Astrocyte (in vitro differentiated cells and primary cell): ENCODE measurements at regions not wholly inside any gene's neighbourhood (a gene's known extent, or its start where the extent isn't known, plus 50 kb on each side); places are given as distances from the start of the nearest gene placed in this dataset.

ENCODE experiments used
- DNase-seq: peaks from one replicate; pipeline ENCODE4 v3.0.0-alpha.2; 2010; ENCODE audit warnings: low read depth
- FAIRE-seq: peaks from 2 replicates; lab custom pipeline; 2011; peaks lifted over from hg19 to GRCh38; lab: Jason Lieb, UNC
- H2AFZ ChIP-seq: 2 replicates; pipeline ENCODE4 v1.6.0; 2012; ENCODE audit warnings: low read depth, low read length, inconsistent platforms
- H3K27ac ChIP-seq: 2 replicates; pipeline ENCODE4 v1.5.1; 2011; ENCODE audit warnings: low read depth, low read length, inconsistent platforms
- H3K27me3 ChIP-seq: 2 replicates; pipeline ENCODE4 v1.6.0; 2011; ENCODE audit warnings: low read length, inconsistent platforms; ENCODE audit not compliant: insufficient read depth
- H3K36me3 ChIP-seq: 2 replicates; pipeline ENCODE4 v1.5.1; 2011; ENCODE audit warnings: low read length, inconsistent platforms; ENCODE audit not compliant: insufficient read depth
- H3K4me1 ChIP-seq: 2 replicates; pipeline ENCODE4 v1.5.1; 2011; ENCODE audit warnings: low read length, inconsistent platforms; ENCODE audit not compliant: insufficient read depth
- H3K4me2 ChIP-seq: 2 replicates; pipeline ENCODE4 v1.6.0; 2012; ENCODE audit warnings: low read length, inconsistent platforms
- H3K4me3 ChIP-seq: 2 replicates; pipeline ENCODE4 v1.5.1; 2011; ENCODE audit warnings: low read depth, mild to moderate bottlenecking, low read length, inconsistent platforms; ENCODE audit not compliant: insufficient read depth
- H3K79me2 ChIP-seq: 2 replicates; pipeline ENCODE4 v1.6.0; 2012; ENCODE audit warnings: mild to moderate bottlenecking, low read length, inconsistent platforms; ENCODE audit not compliant: insufficient read depth
- H3K9ac ChIP-seq: 2 replicates; pipeline ENCODE4 v1.6.0; 2012; ENCODE audit warnings: mild to moderate bottlenecking, low read length, inconsistent platforms
- H3K9me3 ChIP-seq: 2 replicates; pipeline ENCODE4 v1.5.1; 2012; ENCODE audit warnings: low read depth, mild to moderate bottlenecking, low read length, inconsistent platforms; ENCODE audit not compliant: insufficient read depth
- H4K20me1 ChIP-seq: 2 replicates; pipeline ENCODE4 v1.6.0; 2012; ENCODE audit warnings: low read length, inconsistent platforms; ENCODE audit not compliant: insufficient read depth
- H3K27ac Mint-ChIP-seq: one replicate; pipeline ENCODE4 v1.8.0; 2021; ENCODE audit warnings: mild to moderate bottlenecking, mixed read lengths; ENCODE audit not compliant: unreplicated experiment
- H3K27me3 Mint-ChIP-seq: one replicate; pipeline ENCODE4 v1.8.0; 2021; ENCODE audit warnings: low read depth, mixed read lengths; ENCODE audit not compliant: unreplicated experiment
- H3K36me3 Mint-ChIP-seq: one replicate; pipeline ENCODE4 v1.8.0; 2021; ENCODE audit warnings: low read depth, mixed read lengths; ENCODE audit not compliant: unreplicated experiment
- H3K4me1 Mint-ChIP-seq: one replicate; pipeline ENCODE4 v1.8.0; 2021; ENCODE audit warnings: low read depth, mixed read lengths; ENCODE audit not compliant: unreplicated experiment
- H3K4me3 Mint-ChIP-seq: one replicate; pipeline ENCODE4 v1.8.0; 2021; ENCODE audit warnings: mild to moderate bottlenecking, moderate library complexity, mixed read lengths; ENCODE audit not compliant: unreplicated experiment
- H3K9me3 Mint-ChIP-seq: one replicate; pipeline ENCODE4 v1.8.0; 2021; ENCODE audit warnings: mild to moderate bottlenecking, mixed read lengths; ENCODE audit not compliant: unreplicated experiment
- EZH2 ChIP-seq: IDR thresholded peaks from 2 replicates; pipeline ENCODE4 v1.6.1; 2012; ENCODE audit warnings: mild to moderate bottlenecking, low read length, inconsistent platforms; ENCODE audit not compliant: insufficient read depth
- TF ChIP-seq, protein P1 (sequence below): IDR thresholded peaks from 2 replicates; pipeline ENCODE4 v1.5.1; 2011; ENCODE audit warnings: low read depth, mild to moderate bottlenecking, inconsistent platforms, low read length, moderate library complexity; ENCODE audit not compliant: insufficient read depth

DNA sequence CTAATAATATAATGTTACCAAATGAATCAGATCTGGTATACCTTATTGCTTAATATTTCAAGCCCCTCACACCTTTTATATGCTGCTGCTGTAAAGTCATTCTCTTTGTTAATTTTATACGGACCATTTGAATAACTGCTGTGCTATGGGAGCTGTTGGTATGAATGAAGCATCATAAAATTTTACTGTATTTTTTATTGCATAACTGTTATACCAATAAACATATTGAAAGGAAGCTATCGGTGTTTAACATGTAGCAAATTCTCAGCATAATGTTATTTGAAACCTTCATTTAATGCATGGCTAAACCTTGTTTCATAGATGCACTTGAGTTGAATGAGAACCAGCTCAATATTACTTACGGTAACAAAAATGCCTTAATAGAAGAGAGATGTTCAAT is 1040.3 kb downstream of the SOCS6 start:
- H3K27ac Mint-ChIP-seq = no peak overlapping the region
- FAIRE-seq (no peak), DNase-seq (no peak)
- H3K4me2 ChIP-seq = no peak overlapping the region
- no peaks in the 10 kb centered on the region for H3K4me1 Mint-ChIP-seq
- H3K36me3 ChIP-seq = no peaks in the 10 kb centered on the region
- peaks cover 11% of the 10 kb centered on the region for H3K9me3 Mint-ChIP-seq
- H3K4me3 Mint-ChIP-seq = no peak overlapping the region
- no peaks in the 10 kb centered on the region for H3K4me1 ChIP-seq
- H3K79me2 ChIP-seq = no peaks in the 10 kb centered on the region
- no peaks in the 10 kb centered on the region for H4K20me1 ChIP-seq
- no peak overlapping the region for H3K9ac ChIP-seq
- no peak overlapping the region for H3K27ac ChIP-seq
- no peaks in the 10 kb centered on the region for H3K27me3 Mint-ChIP-seq
- no peaks in the 10 kb centered on the region for H3K9me3 ChIP-seq
- no peak overlapping the region for H2AFZ ChIP-seq
- H3K4me3 ChIP-seq = no peak overlapping the region
- no peaks in the 10 kb centered on the region for H3K36me3 Mint-ChIP-seq
- no peaks in the 10 kb centered on the region for H3K27me3 ChIP-seq
- TF ChIP-seq, protein P1, sequence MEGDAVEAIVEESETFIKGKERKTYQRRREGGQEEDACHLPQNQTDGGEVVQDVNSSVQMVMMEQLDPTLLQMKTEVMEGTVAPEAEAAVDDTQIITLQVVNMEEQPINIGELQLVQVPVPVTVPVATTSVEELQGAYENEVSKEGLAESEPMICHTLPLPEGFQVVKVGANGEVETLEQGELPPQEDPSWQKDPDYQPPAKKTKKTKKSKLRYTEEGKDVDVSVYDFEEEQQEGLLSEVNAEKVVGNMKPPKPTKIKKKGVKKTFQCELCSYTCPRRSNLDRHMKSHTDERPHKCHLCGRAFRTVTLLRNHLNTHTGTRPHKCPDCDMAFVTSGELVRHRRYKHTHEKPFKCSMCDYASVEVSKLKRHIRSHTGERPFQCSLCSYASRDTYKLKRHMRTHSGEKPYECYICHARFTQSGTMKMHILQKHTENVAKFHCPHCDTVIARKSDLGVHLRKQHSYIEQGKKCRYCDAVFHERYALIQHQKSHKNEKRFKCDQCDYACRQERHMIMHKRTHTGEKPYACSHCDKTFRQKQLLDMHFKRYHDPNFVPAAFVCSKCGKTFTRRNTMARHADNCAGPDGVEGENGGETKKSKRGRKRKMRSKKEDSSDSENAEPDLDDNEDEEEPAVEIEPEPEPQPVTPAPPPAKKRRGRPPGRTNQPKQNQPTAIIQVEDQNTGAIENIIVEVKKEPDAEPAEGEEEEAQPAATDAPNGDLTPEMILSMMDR = no peak
- TF ChIP-seq EZH2 = no peak

DNA sequence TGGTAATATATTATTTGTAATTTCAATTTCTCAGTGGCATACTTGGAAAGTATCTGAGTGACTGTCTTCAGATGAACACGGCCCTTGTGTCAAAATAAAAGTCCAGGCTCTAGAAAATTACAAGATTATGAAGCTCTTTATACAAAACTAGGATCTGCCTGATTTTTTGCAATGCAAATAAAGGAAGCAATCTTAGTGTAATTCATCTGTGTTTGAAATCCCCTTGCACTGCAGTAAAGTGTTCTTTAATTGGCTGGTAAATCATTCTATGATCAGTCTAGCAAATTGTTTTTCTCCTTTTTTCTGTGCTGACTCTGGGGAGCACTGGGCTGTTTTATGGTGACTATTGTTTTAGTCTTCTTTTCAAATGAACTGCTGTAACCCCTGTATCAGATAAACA is 1039.0 kb downstream of the SOCS6 start:
- Histone ChIP-seq H3K9ac (no peak overlapping the region), H3K4me1 (no peaks in the 10 kb centered on the region), H3K36me3 (no peaks in the 10 kb centered on the region), H2AFZ (no peak overlapping the region), H3K4me3 (no peak overlapping the region), H4K20me1 (no peaks in the 10 kb centered on the region), H3K79me2 (no peaks in the 10 kb centered on the region), H3K27ac (no peak overlapping the region), H3K4me2 (no peak overlapping the region), H3K27me3 (no peaks in the 10 kb centered on the region), H3K9me3 (no peaks in the 10 kb centered on the region)
- Mint-ChIP-seq H3K9me3 (peaks cover 11% of the 10 kb centered on the region), H3K27me3 (no peaks in the 10 kb centered on the region), H3K4me1 (no peaks in the 10 kb centered on the region), H3K27ac (no peak overlapping the region), H3K4me3 (no peak overlapping the region), H3K36me3 (no peaks in the 10 kb centered on the region)
- DNase-seq (no peak), FAIRE-seq (no peak)
- TF ChIP-seq, protein P1 = no peak
- no peak for TF ChIP-seq EZH2

DNA sequence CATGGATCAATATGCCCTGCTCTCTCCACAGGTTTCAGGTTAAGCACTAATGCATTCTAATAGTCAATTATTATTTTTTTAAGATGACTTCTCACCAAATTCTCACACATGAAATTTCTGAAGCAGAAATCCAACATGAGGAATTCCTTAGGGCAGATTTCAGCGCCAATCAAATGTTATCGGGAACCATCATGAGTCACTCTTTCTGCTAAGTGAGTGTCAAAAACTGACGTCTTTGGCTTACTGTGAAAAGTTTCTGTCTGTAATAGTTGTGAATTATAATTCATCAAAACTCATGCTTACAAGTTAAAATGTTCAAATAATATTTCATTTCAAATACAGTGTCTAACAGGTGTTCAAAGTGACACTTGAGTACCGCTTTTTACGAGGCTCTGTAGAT is 1038.6 kb downstream of the SOCS6 start:
- no peaks in the 10 kb centered on the region for H4K20me1 ChIP-seq
- no peak overlapping the region for H3K27ac Mint-ChIP-seq
- H3K9me3 ChIP-seq = no peaks in the 10 kb centered on the region
- FAIRE-seq (no peak), DNase-seq (no peak)
- no peak for TF ChIP-seq EZH2
- TF ChIP-seq, protein P1 = no peak
- H3K4me1 ChIP-seq = no peaks in the 10 kb centered on the region
- H3K79me2 ChIP-seq = no peaks in the 10 kb centered on the region
- H3K9me3 Mint-ChIP-seq = peaks cover 11% of the 10 kb centered on the region
- no peak overlapping the region for H3K4me3 ChIP-seq
- H3K27me3 Mint-ChIP-seq = no peaks in the 10 kb centered on the region
- no peaks in the 10 kb centered on the region for H3K4me1 Mint-ChIP-seq
- H3K9ac ChIP-seq = no peak overlapping the region
- no peaks in the 10 kb centered on the region for H3K36me3 ChIP-seq
- H3K36me3 Mint-ChIP-seq = no peaks in the 10 kb centered on the region
- H3K27me3 ChIP-seq = no peaks in the 10 kb centered on the region
- no peak overlapping the region for H3K4me3 Mint-ChIP-seq
- H3K27ac ChIP-seq = no peak overlapping the region
- no peak overlapping the region for H2AFZ ChIP-seq
- H3K4me2 ChIP-seq = no peak overlapping the region
